DND-41 (cell line): ENCODE measurements at regions not wholly inside any gene's neighbourhood (a gene's known extent, or its start where the extent isn't known, plus 50 kb on each side); places are given as distances from the start of the nearest gene placed in this dataset.

Experiments used
- ATAC-seq: fragments of 200-7000 bp; cut with Tn5 transposase; 3 replicates; pipeline ENCODE4 v1.9.1; 2021; ENCODE audit warnings: low read depth; ENCODE audit not compliant: insufficient read depth
- DNase-seq: peaks from one replicate; pipeline ENCODE4 v3.0.0-alpha.2; 2020
- H2AFZ ChIP-seq: 2 replicates; pipeline ENCODE4 v1.6.0; 2012; ENCODE audit warnings: low read depth, low read length
- H3K27ac ChIP-seq: 2 replicates; pipeline ENCODE4 v1.5.1; 2012; ENCODE audit warnings: low read length, inconsistent platforms
- H3K27me3 ChIP-seq: fragments of 200-600 bp; sonication (generic); 2 replicates; pipeline ENCODE4 v1.6.0; 2012; ENCODE audit warnings: low read length, mild to moderate bottlenecking, inconsistent platforms; ENCODE audit not compliant: insufficient read depth, poor library complexity
- H3K36me3 ChIP-seq: 2 replicates; pipeline ENCODE4 v1.5.1; 2012; ENCODE audit warnings: low read length, inconsistent platforms; ENCODE audit not compliant: insufficient read depth
- H3K4me1 ChIP-seq: 2 replicates; pipeline ENCODE4 v1.5.1; 2012; ENCODE audit warnings: mild to moderate bottlenecking, low read length; ENCODE audit not compliant: insufficient read depth
- H3K4me2 ChIP-seq: 2 replicates; pipeline ENCODE4 v1.6.0; 2012; ENCODE audit warnings: mild to moderate bottlenecking, moderate library complexity, low read length, inconsistent platforms; ENCODE audit not compliant: insufficient read depth
- H3K4me3 ChIP-seq, 2 experiments: fragments of 200-600 bp in 1 of 2; shearing (Covaris generic) in 1 of 2; 2 replicates each; pipeline ENCODE4 v1.5.1; 2012 to 2016; ENCODE audit warnings: inconsistent platforms in 2 of 2, low read length in 2 of 2, mild to moderate bottlenecking in 2 of 2, low read depth in 1 of 2, moderate library complexity in 1 of 2
- H3K79me2 ChIP-seq: 2 replicates; pipeline ENCODE4 v1.6.0; 2012; ENCODE audit warnings: low read length, inconsistent platforms; ENCODE audit not compliant: insufficient read depth
- H3K9ac ChIP-seq: 2 replicates; pipeline ENCODE4 v1.6.0; 2012; ENCODE audit warnings: low read depth, mild to moderate bottlenecking, inconsistent platforms, low read length, moderate library complexity
- H3K9me3 ChIP-seq: 2 replicates; pipeline ENCODE4 v1.5.1; 2012; ENCODE audit warnings: low read length, moderate library complexity, mild to moderate bottlenecking, inconsistent platforms; ENCODE audit not compliant: insufficient read depth, severe bottlenecking
- H4K20me1 ChIP-seq: 2 replicates; pipeline ENCODE4 v1.6.0; 2012; ENCODE audit warnings: low read length; ENCODE audit not compliant: insufficient read depth
- EZH2 ChIP-seq: IDR thresholded peaks from 3 replicates; pipeline ENCODE4 v1.6.1; 2012; ENCODE audit warnings: borderline replicate concordance, low read depth, mild to moderate bottlenecking, moderate library complexity, low read length, inconsistent platforms; ENCODE audit not compliant: severe bottlenecking
- TF ChIP-seq, protein P1 (sequence below): IDR thresholded peaks from 2 replicates; pipeline ENCODE4 v1.5.1; 2012; ENCODE audit warnings: borderline replicate concordance, low read length, moderate library complexity, mild to moderate bottlenecking; ENCODE audit not compliant: poor library complexity, severe bottlenecking; ENCODE audit errors: extremely low read depth

DNA sequence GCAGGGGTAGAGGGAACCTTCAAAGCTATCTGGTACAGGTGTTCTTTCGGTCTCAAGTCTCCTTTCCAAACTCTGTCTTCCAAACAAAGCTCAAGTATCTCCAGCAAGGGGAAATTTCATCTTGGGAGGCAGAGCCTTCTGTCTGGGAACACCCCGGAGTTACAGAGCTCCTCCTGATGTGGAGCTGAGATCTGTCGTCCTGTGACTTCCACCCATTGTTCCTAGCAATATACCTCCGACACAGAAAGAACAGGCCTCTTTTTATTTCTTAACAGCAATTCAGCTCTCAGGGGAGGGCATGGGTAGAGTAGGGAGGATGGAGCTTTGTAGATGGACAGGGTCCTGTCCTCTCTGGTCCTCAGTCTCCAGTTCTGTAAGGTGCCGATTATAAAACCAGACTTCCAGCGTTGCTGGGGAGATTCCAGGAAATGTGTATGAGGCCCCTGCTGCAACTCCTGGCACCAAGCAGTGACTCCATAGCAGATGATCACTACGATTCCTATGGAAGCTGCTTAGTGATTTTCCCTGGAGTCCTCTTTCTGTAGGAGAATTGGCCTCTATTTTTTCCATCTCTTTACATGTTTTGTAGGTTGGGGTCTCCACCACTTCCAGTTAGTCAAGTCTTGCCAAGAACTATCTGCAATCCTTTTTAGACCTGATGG lies 56.0 kb upstream of the ARGLU1 start:
- Histone ChIP-seq H3K27ac (no peak overlapping the region), H3K36me3 (no peaks in the 10 kb centered on the region), H3K4me1 (no peaks in the 10 kb centered on the region; the same call in 1 of the 2 replicates), H3K27me3 (no peaks in the 10 kb centered on the region), H3K79me2 (no peaks in the 10 kb centered on the region), H3K9me3 (no peaks in the 10 kb centered on the region), H3K4me3 (no peak overlapping the region), H2AFZ (no peak overlapping the region), H3K9ac (no peak overlapping the region), H4K20me1 (no peaks in the 10 kb centered on the region), H3K4me2 (no peak overlapping the region)
- DNase-seq (no peak), ATAC-seq (no peak)
- TF ChIP-seq, protein P1, sequence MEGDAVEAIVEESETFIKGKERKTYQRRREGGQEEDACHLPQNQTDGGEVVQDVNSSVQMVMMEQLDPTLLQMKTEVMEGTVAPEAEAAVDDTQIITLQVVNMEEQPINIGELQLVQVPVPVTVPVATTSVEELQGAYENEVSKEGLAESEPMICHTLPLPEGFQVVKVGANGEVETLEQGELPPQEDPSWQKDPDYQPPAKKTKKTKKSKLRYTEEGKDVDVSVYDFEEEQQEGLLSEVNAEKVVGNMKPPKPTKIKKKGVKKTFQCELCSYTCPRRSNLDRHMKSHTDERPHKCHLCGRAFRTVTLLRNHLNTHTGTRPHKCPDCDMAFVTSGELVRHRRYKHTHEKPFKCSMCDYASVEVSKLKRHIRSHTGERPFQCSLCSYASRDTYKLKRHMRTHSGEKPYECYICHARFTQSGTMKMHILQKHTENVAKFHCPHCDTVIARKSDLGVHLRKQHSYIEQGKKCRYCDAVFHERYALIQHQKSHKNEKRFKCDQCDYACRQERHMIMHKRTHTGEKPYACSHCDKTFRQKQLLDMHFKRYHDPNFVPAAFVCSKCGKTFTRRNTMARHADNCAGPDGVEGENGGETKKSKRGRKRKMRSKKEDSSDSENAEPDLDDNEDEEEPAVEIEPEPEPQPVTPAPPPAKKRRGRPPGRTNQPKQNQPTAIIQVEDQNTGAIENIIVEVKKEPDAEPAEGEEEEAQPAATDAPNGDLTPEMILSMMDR = no peak
- TF ChIP-seq EZH2 = no peak

DNA sequence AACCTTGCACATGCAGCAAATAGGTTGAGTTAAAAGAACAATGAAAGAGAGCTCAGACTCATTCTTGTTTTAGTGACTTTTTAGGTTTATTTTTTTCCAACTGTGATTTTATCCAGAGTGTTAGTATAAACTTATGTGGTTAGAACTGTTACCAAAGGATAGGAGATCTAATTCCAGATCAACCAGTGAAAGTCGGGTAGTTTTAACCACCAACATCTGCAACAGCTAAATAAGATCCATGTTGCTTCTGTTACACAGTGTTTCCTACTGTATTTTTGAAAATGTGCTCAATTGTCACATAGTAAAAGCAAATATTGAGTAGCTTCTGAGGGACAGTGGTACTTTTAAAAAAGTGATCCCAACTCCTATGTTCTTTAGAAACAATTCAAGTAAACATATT lies 53.9 kb upstream of the ARGLU1 start:
- Histone ChIP-seq H3K4me2 (no peak overlapping the region), H3K79me2 (no peaks in the 10 kb centered on the region), H3K27ac (no peak overlapping the region), H4K20me1 (no peaks in the 10 kb centered on the region), H3K36me3 (no peaks in the 10 kb centered on the region), H3K4me1 (no peaks in the 10 kb centered on the region; the same call in 1 of the 2 replicates), H3K9me3 (no peaks in the 10 kb centered on the region), H3K9ac (no peak overlapping the region), H2AFZ (no peak overlapping the region), H3K27me3 (no peaks in the 10 kb centered on the region), H3K4me3 (no peak overlapping the region)
- TF ChIP-seq EZH2 = no peak
- TF ChIP-seq, protein P1 = no peak
- ATAC-seq (no peak), DNase-seq (no peak)

DNA sequence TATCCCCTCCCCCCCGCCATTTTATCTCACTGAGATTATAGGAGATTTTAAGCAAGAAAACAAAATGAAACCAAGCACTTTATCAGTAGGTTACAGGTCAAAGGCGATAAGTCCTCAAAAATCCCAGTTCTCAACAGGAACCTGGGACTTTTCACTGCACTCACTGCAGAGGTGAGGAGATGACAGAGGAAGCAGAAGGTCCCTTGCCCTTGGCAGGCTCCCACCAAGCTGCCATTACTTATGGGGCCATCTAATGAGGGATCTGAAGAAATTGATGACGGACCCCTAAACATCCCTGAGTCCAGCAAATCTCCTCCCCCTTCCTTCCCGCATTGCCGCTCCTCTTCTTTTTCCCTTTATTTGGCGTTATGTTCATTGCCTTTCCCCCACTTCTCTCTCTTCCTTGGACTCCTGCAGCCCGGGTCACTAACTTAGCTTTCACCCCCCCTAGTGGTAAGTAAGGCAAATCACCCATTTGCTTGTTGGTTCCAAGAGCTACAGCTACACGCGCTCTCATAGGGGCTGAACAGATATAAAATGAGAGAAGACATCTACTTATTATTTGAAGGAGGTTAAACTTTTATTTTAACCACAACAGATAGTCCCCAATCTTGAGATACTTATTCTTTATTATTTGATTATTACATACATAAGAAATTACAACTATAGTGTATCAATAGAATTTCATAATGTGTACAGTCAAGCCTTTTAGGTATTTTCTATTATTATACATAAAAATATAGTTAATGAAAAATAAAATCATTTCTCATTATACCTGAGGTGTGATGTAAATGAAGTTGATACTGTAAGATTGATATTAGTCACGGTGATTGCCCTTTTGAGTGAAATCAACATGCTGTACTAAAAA lies 52.0 kb upstream of the ARGLU1 start:
- ATAC-seq = peak; percentile 95
- Histone ChIP-seq H3K36me3 (no peaks in the 10 kb centered on the region), H3K79me2 (no peaks in the 10 kb centered on the region), H3K4me3 (no peak overlapping the region), H4K20me1 (no peaks in the 10 kb centered on the region), H3K4me2 (no peak overlapping the region), H3K27ac (no peak overlapping the region), H2AFZ (peak overlapping the region; percentile 51; the same call in 1 of the 2 replicates), H3K4me1 (no peaks in the 10 kb centered on the region; the same call in 1 of the 2 replicates), H3K9me3 (no peaks in the 10 kb centered on the region), H3K27me3 (no peaks in the 10 kb centered on the region), H3K9ac (no peak overlapping the region)
- DNase-seq = peak; percentile 34
- TF ChIP-seq EZH2 = no peak
- TF ChIP-seq, protein P1 = peak; percentile 84
